Adrenal gland (tissue), 5 donors: ENCODE measurements at regions not wholly inside any gene's neighbourhood (a gene's known extent, or its start where the extent isn't known, plus 50 kb on each side); places are given as distances from the start of the nearest gene placed in this dataset.

Experiments used
- CTCF ChIP-seq, 6 experiments: fragments of 450-650 bp in 4 of 6; fragments of 200-600 bp in 2 of 6; sonication (generic) in 1 of 6; IDR thresholded peaks; 1 replicate in 5 of 6; 2 replicates in 1 of 6; pipeline versions ENCODE4 v1.5.1 to v1.8.0; 2016 to 2021; ENCODE audit warnings: antibody characterized with exemption in 6 of 6, mild to moderate bottlenecking in 2 of 6, moderate library complexity in 1 of 6
- POLR2A ChIP-seq, 2 donors: fragments of 450-650 bp; IDR thresholded peaks; one replicate each; pipeline ENCODE4 v1.6.1; 2017; ENCODE audit warnings: antibody characterized with exemption in 2 of 2, mild to moderate bottlenecking in 2 of 2, moderate library complexity in 1 of 2
- donor health status: DM: no; HTN: no; CAD: no.

GRCh38 chr9:96161819-96162218, 140.2 kb downstream of the HSD17B3 start:
- TF ChIP-seq POLR2A (IDR thresholded peaks at IDR 0.05) (no peak), CTCF (IDR thresholded peaks at IDR 0.05) (no peak)
